ENCODE measurements at regions not wholly inside any gene's neighbourhood (a gene's known extent, or its start where the extent isn't known, plus 50 kb on each side); places are given as distances from the start of the nearest gene placed in this dataset.

DNA sequence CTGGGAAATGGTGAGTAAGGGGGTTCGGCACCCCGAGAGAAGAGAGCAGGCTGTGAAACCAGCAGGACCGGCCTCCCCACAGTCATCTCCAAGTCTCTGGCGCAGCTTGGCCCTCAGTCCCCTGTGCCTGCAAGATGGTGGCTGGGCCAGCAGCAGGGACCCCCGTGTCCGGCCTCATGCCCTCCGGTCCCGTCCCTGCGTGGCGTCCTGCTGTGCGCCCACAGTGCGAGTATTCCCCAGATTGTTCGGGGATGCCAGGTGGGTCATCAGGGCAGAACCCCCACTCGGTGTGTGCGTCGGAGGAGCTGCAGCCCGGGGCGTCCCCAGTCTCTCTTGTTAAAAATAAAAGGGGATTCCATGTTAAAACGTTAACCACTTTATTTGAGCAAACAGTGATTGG is 216.9 kb upstream of the ALG10B start:
- Histone ChIP-seq H3K9ac (no peak overlapping the region), H3K4me2 (no peak overlapping the region), H3K27me3 (ENCODE audit: insufficient read depth) (no peaks in the 10 kb centered on the region), H3K9me3 (no peaks in the 10 kb centered on the region), H3K4me3 (ENCODE audit: low read depth in 2 of 2, low read length in 1 of 2) (no peak overlapping the region), H3F3A (replicated peaks; ENCODE audit: insufficient read depth) (no peaks in the 10 kb centered on the region), H3K79me2 (ENCODE audit: insufficient read depth) (no peaks in the 10 kb centered on the region), H4K20me1 (ENCODE audit: insufficient read depth) (no peaks in the 10 kb centered on the region), H3K9me2 (no peaks in the 10 kb centered on the region), H3K4me1 (ENCODE audit: control insufficient read depth in 1 of 2, insufficient read depth in 2 of 2, low read depth in 1 of 2, low read length in 1 of 2) (no peaks in the 10 kb centered on the region), H3K36me3 (replicated peaks in 1 of 2; ENCODE audit: control insufficient read depth in 1 of 2, insufficient read depth in 2 of 2, low read length in 1 of 2) (no peaks in the 10 kb centered on the region), H3K27ac (ENCODE audit: low read depth in 2 of 2, low read length in 1 of 2) (no peak overlapping the region), H2AFZ (ENCODE audit: low read depth) (no peak overlapping the region)
- DNase-seq: no peak
- TF ChIP-seq, protein P1, sequence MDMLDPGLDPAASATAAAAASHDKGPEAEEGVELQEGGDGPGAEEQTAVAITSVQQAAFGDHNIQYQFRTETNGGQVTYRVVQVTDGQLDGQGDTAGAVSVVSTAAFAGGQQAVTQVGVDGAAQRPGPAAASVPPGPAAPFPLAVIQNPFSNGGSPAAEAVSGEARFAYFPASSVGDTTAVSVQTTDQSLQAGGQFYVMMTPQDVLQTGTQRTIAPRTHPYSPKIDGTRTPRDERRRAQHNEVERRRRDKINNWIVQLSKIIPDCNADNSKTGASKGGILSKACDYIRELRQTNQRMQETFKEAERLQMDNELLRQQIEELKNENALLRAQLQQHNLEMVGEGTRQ (IDR thresholded peaks at IDR 0.05; ENCODE audit: borderline replicate concordance, low read depth, low read length): no peak
- TF ChIP-seq, protein P2, sequence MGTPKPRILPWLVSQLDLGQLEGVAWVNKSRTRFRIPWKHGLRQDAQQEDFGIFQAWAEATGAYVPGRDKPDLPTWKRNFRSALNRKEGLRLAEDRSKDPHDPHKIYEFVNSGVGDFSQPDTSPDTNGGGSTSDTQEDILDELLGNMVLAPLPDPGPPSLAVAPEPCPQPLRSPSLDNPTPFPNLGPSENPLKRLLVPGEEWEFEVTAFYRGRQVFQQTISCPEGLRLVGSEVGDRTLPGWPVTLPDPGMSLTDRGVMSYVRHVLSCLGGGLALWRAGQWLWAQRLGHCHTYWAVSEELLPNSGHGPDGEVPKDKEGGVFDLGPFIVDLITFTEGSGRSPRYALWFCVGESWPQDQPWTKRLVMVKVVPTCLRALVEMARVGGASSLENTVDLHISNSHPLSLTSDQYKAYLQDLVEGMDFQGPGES (IDR thresholded peaks at IDR 0.05; ENCODE audit: low read depth, low read length): no peak
- TF ChIP-seq SIN3A (IDR thresholded peaks at IDR 0.05; ENCODE audit: borderline replicate concordance, low read depth, low read length) (no peak), NFIC (IDR thresholded peaks at IDR 0.05; ENCODE audit: borderline replicate concordance) (no peak), RXRA (IDR thresholded peaks at IDR 0.05; ENCODE audit: borderline replicate concordance, low read depth) (no peak), CHD2 (IDR thresholded peaks at IDR 0.05; ENCODE audit: low read length, partially characterized antibody) (no peak), RAD21 (IDR thresholded peaks at IDR 0.05; ENCODE audit: low read length) (no peak), RCOR1 (IDR thresholded peaks at IDR 0.05; ENCODE audit: low read length) (no peak), MEF2A (IDR thresholded peaks at IDR 0.05; ENCODE audit: borderline replicate concordance, low read depth) (no peak), TAF1 (IDR thresholded peaks at IDR 0.05; ENCODE audit: borderline replicate concordance, low read depth, low read length) (no peak)
- TF ChIP-seq, protein P3, sequence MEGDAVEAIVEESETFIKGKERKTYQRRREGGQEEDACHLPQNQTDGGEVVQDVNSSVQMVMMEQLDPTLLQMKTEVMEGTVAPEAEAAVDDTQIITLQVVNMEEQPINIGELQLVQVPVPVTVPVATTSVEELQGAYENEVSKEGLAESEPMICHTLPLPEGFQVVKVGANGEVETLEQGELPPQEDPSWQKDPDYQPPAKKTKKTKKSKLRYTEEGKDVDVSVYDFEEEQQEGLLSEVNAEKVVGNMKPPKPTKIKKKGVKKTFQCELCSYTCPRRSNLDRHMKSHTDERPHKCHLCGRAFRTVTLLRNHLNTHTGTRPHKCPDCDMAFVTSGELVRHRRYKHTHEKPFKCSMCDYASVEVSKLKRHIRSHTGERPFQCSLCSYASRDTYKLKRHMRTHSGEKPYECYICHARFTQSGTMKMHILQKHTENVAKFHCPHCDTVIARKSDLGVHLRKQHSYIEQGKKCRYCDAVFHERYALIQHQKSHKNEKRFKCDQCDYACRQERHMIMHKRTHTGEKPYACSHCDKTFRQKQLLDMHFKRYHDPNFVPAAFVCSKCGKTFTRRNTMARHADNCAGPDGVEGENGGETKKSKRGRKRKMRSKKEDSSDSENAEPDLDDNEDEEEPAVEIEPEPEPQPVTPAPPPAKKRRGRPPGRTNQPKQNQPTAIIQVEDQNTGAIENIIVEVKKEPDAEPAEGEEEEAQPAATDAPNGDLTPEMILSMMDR (IDR thresholded peaks at IDR 0.05): no peak
- POLR2A ChIA-PET: no interaction called here
- WGBS (ENCODE audit: low lambda C conversion rate): 37% methylated on average over 10 of the region's 19 CpGs
- CTCF ChIA-PET: no interaction called here

DNA sequence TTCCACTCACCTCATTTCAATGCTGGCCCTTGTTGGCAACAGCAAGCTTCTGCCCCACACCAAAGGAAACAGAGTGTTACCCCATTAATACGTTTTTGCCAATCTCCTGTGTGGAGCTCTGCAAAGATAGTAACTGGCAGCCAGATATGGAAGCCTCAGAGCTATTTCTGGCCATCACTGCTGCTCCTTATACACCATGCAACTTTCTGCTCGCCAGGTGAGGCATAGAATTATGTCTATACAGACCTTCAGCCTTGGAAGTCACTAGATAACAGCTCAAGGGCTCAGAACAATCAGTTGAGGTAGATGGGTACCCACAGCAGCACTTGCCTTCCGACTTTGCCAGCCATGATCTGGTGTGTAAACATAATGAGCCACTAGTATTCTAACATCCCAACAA is 214.8 kb upstream of the ALG10B start:
- no peaks in the 10 kb centered on the region for H3K79me2 ChIP-seq (ENCODE audit: insufficient read depth)
- TF ChIP-seq SMC3 (IDR thresholded peaks at IDR 0.05; ENCODE audit: low read depth, low read length) (no peak), RAD21 (IDR thresholded peaks at IDR 0.05; ENCODE audit: low read length) (no peak), SIN3A (IDR thresholded peaks at IDR 0.05; ENCODE audit: borderline replicate concordance, low read depth, low read length) (no peak)
- TF ChIP-seq, protein P2 (IDR thresholded peaks at IDR 0.05; ENCODE audit: low read depth, low read length): no peak
- TF ChIP-seq, protein P4, sequence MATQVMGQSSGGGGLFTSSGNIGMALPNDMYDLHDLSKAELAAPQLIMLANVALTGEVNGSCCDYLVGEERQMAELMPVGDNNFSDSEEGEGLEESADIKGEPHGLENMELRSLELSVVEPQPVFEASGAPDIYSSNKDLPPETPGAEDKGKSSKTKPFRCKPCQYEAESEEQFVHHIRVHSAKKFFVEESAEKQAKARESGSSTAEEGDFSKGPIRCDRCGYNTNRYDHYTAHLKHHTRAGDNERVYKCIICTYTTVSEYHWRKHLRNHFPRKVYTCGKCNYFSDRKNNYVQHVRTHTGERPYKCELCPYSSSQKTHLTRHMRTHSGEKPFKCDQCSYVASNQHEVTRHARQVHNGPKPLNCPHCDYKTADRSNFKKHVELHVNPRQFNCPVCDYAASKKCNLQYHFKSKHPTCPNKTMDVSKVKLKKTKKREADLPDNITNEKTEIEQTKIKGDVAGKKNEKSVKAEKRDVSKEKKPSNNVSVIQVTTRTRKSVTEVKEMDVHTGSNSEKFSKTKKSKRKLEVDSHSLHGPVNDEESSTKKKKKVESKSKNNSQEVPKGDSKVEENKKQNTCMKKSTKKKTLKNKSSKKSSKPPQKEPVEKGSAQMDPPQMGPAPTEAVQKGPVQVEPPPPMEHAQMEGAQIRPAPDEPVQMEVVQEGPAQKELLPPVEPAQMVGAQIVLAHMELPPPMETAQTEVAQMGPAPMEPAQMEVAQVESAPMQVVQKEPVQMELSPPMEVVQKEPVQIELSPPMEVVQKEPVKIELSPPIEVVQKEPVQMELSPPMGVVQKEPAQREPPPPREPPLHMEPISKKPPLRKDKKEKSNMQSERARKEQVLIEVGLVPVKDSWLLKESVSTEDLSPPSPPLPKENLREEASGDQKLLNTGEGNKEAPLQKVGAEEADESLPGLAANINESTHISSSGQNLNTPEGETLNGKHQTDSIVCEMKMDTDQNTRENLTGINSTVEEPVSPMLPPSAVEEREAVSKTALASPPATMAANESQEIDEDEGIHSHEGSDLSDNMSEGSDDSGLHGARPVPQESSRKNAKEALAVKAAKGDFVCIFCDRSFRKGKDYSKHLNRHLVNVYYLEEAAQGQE (IDR thresholded peaks at IDR 0.05; ENCODE audit: low read depth, low read length): no peak
- TF ChIP-seq, protein P5, sequence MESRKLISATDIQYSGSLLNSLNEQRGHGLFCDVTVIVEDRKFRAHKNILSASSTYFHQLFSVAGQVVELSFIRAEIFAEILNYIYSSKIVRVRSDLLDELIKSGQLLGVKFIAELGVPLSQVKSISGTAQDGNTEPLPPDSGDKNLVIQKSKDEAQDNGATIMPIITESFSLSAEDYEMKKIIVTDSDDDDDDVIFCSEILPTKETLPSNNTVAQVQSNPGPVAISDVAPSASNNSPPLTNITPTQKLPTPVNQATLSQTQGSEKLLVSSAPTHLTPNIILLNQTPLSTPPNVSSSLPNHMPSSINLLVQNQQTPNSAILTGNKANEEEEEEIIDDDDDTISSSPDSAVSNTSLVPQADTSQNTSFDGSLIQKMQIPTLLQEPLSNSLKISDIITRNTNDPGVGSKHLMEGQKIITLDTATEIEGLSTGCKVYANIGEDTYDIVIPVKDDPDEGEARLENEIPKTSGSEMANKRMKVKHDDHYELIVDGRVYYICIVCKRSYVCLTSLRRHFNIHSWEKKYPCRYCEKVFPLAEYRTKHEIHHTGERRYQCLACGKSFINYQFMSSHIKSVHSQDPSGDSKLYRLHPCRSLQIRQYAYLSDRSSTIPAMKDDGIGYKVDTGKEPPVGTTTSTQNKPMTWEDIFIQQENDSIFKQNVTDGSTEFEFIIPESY (IDR thresholded peaks at IDR 0.05; ENCODE audit: borderline replicate concordance, low read depth): no peak
- H3K27ac ChIP-seq (ENCODE audit: low read depth in 2 of 2, low read length in 1 of 2): no peak overlapping the region
- no peaks in the 10 kb centered on the region for H3F3A ChIP-seq (replicated peaks; ENCODE audit: insufficient read depth)
- H3K4me1 ChIP-seq (ENCODE audit: control insufficient read depth in 1 of 2, insufficient read depth in 2 of 2, low read depth in 1 of 2, low read length in 1 of 2): no peaks in the 10 kb centered on the region
- H2AFZ ChIP-seq (ENCODE audit: low read depth): no peak overlapping the region
- POLR2A ChIA-PET: no interaction called here
- H3K9me3 ChIP-seq: no peaks in the 10 kb centered on the region
- H3K9me2 ChIP-seq: no peaks in the 10 kb centered on the region
- H3K4me3 ChIP-seq (ENCODE audit: low read depth in 2 of 2, low read length in 1 of 2): no peak overlapping the region
- no peaks in the 10 kb centered on the region for H4K20me1 ChIP-seq (ENCODE audit: insufficient read depth)
- H3K36me3 ChIP-seq (replicated peaks in 1 of 2; ENCODE audit: control insufficient read depth in 1 of 2, insufficient read depth in 2 of 2, low read length in 1 of 2): no peaks in the 10 kb centered on the region
- no peak overlapping the region for H3K9ac ChIP-seq
- no peak for DNase-seq
- H3K27me3 ChIP-seq (ENCODE audit: insufficient read depth): no peaks in the 10 kb centered on the region
- CTCF ChIA-PET: no interaction called here
- WGBS (ENCODE audit: low lambda C conversion rate): 0% methylated on average over 3 of the region's 3 CpGs
- H3K4me2 ChIP-seq: no peak overlapping the region

All from SK-N-SH (cell line).